CD4-positive, alpha-beta T cell treated with Interleukin-6 at 100 ng/mL for 8 hours (primary cell): ENCODE measurements at regions not wholly inside any gene's neighbourhood (a gene's known extent, or its start where the extent isn't known, plus 50 kb on each side); places are given as distances from the start of the nearest gene placed in this dataset.

ENCODE experiments used
- DNase-seq: peaks from one replicate; pipeline ENCODE4 v3.0.0-alpha.2; 2020; ENCODE audit warnings: mixed read lengths, low spot score

DNA sequence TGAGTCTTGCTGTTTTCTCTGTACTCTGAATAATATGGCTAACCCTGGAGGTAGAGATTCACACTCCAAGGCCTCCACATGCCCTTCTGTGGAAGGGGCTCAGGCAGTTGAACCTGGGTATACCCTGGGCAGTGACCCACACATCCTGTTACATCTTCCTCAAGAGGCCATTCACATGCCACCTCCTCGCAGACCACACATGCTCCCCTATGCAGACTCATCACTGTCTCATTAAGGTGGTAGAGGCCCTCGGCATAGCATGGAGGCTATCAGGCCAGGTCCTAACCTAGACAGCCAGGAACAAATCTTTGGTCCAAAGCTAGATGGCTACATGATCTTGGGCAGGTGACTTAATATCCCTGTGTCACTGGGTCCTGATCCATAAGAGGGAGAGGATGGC lies 363.9 kb upstream of the ZNF507 start:
- DNase-seq = no peak

DNA sequence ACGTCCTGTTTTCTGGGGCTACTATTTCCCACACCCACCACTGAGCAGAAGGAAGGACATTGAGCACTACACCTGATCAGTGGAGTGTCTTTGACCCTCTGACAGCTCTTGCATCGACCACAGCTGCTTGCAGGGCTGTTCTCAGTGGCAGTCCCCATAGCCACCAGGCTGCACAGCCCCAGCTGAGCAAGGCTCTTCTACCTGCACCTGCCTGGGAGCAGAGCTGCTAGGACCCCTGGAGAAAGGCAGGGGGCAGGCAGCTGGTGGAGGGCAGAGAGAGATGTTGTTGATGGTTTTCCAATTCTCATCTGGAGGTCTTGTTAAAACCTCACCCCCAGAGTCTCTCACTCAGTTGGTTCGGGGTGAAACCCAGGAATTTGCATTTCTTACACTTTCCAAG lies 361.8 kb upstream of the ZNF507 start:
- DNase-seq = no peak

DNA sequence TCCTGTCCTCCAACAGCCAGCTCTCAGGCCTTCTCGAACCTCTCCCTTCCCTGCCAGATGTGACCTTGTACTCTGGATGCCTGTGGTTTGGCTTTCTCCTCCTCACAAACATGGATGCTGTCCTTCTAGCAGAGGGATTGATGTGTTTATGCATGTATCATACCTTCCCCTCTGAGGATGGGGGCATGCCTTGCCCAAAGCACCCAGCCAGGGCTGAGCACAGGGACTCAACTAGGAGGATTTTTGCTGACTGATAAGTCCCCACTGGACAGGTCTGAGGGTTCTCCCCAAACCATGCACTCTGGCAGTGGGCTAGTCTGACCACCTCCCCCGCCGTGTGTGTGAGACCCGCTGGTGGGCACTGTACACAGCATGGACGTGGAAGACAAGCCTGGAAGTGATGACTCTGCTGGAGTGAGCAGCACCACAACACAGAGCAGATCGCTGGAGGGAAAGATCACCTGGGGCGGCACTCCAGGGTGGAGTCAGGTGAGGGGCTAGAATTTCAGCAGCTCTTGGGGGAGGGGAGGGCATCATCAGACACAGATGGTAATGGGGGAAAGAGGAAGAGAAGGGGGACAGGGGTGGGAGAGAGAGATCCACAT lies 360.3 kb upstream of the ZNF507 start:
- no peak for DNase-seq

DNA sequence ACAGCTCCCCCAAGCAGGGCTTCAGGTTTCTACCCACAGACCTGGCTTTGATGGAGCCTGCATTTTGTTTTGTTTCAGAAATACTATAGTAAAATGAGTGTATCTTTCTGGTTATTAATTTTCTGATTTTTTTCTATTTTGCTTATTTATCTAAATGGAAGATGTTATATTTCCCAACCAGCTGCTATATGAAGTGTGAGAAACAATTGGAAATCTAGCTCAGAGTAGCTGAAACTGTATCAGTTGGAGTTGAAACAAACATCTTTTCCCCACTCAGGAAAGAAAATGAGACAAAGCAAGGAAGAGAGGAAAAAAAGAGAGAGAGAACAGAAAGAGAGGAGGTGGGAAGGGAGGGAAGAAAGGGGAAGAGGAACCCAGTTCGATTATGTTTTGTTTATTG lies 358.5 kb upstream of the ZNF507 start:
- no peak for DNase-seq

DNA sequence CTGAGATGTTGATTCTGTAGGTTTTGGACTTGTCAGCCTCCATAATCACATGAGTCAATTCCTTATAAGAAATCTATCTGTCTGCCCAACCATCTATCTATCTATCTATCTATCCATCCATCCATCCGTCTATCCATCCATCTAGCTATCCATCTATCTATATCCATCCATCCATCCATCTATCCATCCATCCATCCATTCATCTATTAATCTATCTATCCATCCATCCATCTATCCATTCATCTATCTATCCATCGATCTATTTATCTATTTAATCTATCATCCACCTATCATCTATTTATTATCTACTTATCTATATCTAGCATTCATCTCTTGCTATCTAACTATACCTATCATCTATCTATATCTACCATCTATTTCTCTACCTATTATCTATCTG lies 357.2 kb upstream of the ZNF507 start:
- no peak for DNase-seq

DNA sequence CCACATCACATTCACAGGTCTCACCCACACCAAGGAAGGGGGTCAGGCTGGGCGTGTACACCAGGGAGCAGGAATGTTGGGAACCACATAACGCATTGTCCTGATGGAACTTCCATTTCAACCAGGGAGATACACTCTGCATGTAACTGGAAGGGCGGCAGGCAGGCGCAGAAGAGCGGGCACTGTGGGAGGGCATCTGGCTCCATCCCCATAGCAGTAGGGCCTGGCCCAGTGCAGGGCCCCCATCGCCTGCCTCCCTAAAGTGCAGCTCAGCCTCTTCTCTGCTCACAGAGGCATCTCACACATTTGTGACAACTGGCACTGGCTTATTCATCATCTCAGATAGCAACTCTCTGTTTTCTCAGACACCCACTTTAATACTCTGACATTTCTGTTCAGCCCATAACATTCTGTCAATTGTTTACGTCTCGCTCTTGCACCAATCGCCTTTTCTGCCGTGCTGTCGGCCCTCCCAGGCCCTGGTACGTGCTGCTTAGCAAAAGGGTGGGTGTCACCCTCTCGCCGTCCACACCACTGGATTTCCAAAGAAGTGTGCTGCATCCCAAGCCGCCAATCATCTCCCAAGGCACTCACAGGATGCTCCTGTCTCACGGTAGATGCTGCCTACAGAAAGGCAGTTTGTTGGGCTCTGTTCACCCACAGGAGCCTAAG lies 353.3 kb upstream of the ZNF507 start:
- DNase-seq = no peak

DNA sequence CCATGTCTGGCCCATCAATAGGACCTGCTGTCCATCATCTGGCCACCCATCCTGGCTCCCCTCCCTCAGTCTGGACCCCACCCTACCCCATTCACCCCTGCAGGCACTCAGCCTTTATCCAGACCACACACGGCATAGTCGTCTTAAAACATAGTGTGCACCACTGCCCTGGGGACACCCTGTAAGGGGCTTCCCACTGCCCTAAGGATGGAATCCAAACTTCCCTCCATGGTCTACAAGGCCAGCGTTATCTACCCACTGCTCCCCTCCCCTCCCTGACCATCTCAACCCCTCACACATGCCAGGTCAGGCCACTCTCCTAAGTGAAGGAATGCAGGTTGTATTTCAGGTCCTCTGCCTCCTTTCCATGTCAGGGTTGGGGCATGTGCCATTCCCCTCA lies 352.7 kb upstream of the ZNF507 start:
- DNase-seq = no peak

DNA sequence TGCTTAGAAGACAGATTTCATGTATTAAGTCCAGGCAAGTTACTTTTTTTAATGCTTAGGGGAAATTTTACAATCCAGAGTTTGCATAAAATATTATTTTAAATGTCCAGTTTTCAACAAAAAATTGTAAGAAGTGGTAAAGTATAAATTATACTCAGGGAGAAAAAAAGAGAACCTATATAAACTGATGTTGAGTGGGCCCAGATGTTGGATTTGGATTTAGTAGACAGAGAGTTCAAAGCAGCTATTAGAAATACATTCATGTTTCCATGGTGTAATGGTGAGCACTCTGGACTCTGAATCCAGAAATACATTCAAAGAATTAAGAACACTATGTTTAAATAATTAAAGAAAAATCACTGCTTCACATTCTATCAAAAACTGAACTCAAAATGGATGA lies 349.9 kb upstream of the ZNF507 start:
- no peak for DNase-seq

DNA sequence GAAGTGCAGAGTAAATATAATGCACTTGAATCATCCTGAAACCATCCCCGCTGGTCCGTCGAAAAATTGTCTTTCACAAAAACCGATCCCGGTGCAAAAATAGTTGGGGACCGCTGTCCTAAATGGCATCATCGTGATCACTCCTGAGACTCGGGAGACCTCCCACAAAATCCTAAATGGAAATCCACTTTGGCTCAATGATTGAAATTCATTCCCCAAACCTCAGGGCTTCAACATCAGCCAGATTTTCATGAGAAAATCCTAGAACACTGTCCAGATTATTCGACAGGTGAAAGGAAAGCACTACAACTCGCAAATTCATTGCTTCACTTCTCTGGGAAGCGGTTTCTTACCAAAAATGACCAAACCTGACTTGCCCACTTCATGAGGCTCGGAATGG lies 335.3 kb upstream of the ZNF507 start:
- DNase-seq = no peak

DNA sequence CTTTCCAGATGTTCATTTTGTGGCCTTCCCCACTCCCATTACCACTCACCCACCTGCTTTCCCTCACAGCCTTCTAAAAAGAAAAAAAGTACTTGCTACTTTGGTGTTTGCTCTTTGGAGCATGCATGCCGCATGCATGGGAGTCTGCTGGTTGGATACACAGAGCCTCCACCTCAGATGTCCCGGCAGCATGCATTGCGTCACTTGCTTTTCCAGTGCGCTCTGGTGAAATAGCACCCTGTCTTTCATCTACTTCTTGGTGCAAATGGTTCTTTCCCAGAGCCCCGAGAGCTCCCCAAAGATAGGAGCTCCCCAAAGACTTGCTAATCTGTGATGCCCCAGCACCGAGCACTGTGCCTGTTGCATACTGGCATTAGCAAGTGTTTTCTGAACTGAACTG lies 333.2 kb upstream of the ZNF507 start:
- DNase-seq = no peak

DNA sequence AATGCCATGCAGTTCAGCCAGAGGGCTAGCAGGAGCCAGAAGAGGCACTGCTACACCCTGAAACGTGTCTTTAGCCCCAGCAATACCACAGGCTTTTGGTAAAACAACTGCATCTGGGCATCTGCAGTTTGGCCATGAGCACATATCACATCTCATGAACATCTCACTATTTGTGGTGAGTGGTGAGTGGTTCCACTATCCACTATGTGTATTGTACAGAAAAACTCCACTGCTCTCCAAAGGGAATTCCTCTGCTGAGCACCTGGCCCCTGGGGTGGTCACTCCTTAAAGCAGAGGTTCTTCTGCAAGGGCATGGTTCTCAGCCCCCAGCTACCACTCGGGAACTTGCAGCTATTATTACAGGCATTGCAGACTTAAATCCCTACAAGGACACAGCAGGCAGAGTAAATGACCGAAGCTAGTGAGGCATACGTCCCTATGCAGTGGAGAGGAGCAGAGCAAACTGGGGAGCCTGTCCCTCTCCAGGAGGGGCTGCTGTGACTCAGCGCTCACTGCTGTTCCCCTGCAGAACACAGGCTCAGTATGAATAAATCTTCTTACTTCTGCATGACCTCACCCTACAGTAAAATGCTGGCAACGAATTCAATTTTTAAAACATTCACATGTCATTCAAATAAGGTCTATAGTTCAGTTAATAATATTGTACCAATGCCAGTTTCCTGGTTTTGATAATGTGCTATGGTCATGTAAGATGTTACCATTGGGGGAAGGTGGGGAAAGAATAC lies 332.4 kb upstream of the ZNF507 start:
- DNase-seq = no peak

DNA sequence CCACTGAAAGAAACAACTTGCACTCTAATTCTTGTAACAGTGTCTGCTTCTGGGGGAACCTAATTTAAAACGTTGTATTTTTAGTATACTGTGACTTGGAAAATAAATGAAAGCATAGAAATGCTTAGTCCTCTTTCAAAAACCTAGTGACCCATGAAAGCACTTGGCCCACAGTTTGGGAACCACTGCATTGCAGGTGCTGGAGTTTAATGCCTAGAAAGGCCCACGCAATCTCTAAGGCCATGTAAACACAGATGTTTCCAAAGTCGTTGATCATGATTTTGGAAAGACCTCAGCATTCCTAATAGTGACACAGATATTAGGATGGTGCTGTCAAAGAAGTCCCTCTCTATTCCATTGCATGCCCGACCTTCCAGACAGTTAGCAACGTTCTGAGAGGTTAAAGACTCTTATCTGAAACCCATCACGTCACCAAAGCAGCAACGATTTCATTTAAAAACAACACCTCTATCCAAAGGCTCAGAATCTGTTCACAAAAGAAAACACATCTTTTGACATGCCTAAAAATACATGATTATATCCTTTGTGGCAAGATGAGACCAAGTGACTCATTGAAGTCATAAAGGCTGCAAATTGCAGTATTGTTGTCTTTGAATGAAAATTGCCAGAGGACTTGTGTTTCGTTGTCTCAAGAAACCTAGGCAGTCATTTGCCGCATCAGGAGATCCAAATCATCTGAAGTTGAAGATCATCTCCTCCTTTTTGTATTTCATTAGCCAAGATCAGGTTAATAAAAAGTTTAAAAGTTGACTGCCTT lies 328.0 kb upstream of the ZNF507 start:
- no peak for DNase-seq

DNA sequence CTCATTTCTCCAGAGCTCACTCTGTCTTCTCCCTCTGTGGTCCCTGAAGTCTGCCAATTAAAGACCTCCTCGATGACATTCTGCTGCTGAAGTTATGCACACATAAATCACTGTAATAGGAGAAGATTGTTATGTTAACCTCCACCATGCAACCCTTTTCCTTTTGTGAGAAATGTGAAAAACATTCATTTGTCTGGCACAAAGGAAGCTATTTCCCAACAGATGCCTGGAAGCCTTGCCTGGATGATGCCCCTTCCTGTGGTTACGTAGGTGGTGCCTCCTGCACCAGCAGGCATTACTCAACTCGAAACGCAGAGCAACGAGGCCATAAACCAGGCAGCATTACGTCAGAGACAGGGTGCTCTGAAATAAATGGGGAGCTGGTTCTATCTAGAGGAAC lies 327.4 kb upstream of the ZNF507 start:
- no peak for DNase-seq

DNA sequence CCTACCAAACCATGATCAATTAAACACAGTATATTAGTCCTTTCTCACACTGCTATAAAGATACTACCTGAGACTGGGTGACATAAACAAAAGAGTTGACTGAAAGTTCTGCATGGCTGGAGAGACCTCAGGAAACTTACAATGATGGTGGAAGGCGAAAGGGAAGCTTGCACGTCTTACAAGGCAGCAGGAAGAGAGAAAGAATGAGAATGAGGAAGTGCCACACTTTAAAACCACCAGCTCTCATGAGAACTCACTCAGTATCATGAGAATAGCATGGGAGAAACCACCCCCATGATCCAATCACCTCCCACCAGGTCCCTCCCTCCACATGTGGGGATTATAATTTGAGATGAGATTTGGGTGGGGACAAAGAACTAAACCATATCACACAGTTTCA lies 324.9 kb upstream of the ZNF507 start:
- DNase-seq = no peak

DNA sequence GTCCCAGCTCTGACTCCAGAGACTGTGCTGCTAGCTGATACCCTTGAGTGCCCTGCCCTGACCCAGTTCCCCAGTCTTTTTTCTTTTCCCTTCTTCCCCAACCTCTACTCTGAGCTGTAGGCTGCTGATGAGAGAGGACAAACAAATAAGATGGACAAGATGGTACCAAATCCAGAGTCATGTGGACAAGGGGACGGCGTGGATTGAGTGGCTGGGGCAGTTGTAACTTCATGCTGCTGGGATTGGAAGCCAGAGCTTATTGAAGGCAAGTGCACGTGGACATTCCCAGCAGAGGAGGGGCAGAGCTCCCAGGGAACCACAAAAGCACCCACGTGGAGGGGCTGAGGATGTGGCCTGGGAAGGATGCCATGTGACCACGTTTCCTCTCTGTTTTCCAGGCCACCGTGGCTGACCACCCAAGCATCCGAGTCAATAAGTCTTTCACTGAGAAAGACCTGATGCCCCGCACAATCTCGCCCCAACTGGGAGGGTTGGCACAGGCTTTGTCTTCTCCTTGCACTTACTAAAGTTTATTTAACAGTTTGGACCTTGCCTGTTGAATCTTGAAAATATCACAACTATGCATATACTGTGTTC lies 323.3 kb upstream of the ZNF507 start:
- DNase-seq = no peak

DNA sequence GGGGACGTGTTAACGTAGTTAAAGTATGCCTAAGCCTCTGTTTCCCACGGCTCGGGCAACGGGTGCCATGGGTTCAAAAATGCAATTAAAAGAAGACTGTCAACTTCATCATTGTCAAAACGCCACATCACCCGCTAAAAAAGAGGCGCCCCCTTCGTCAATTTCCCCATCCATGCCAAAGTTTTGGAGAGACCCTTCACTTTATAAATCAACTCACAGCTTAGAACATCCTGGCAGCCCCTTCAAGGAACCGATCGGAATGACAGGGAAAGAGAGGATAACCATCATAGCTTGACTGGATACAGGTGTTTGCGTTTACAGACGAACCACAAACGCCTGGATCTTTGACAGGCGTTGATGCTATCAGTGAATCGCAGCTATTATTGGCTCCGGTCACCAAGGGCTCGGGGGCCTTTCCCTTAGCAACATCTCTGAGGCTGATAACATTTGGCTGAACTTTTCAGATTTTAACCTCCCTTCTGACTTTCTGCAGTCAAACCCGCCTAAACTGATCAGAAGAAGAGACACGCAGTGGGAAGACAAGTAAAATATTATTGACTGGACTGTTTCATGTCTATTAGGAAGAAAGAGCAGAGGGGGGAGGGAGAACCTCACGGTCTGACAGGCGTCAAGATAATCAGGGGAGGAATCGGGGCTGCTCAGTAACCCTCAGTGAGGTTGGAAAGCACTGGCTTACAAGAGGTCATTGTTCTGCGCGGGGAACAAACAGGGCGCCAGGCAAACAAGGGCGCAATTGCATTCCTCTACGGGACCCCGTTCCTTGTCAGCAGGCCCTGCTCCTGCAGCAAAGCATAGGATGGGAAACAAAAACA lies 322.5 kb upstream of the ZNF507 start:
- DNase-seq = no peak

DNA sequence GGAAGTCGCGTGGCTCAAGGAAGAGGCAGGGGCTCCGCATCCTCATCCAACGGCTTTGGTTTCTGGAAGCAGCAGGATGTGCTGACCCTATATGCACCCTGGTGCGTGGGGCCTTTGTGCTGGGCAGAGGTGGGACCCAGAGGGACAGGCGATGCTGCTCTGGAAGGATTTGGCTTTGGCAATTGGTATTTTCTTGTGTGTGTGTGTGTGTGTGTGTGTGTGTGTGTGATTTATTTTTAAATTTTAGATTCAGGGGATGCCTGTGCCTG lies 321.9 kb upstream of the ZNF507 start:
- no peak for DNase-seq

DNA sequence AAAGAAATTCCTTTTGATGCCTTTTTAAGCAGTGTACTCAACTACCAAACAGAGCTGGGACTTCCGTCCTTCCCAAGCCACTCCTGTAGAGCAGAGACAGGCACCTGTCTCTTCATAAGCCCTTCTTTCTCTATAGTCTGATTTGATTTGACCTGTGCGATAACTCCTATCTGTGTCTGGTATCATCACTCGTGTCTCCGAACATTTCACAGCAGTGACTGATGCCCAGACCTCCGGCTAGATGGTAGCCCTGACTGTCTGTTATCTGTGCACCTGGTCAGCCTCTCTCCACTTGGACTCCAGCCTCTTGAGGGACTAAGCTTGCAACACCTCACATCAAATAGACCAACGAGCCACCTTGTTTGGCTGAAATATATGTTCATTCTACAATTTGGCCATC lies 316.2 kb upstream of the ZNF507 start:
- no peak for DNase-seq

DNA sequence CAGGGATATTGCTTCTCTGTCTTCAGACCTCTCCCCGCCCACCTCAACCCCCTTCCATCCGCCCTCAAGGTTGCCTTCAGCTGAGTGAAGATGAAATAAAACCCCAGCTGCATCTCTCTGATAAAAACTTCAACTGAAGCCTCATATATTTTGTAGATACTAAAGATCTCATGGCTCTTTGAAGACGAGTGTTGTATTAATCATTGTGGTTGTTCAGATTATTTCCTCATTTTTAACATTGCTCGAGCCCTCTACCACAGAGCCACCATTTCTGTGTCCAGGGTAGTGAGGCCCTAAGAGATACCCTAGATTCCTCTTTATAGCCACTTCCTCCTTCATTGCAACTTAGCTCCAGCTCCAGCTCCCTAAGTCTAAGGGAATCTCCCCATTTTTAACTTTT lies 312.8 kb upstream of the ZNF507 start:
- DNase-seq = no peak

DNA sequence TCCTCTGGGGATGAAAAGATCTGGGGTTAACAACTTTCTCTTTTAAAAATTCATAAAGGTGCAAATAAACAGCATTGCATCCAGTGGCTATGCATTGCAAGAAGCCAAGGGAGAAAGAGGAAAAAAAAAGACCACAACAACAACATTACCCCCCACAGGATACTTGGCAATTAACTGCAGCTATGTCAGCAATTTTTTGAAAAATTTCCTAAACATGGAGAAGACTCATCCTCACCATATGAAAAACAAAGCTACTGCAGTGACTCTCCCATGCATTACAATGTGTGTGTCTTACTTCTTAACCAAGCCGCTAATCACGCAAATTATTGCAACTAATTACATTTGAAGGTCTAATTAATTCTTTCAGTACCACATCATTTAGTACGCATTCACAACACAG lies 309.8 kb upstream of the ZNF507 start:
- no peak for DNase-seq

DNA sequence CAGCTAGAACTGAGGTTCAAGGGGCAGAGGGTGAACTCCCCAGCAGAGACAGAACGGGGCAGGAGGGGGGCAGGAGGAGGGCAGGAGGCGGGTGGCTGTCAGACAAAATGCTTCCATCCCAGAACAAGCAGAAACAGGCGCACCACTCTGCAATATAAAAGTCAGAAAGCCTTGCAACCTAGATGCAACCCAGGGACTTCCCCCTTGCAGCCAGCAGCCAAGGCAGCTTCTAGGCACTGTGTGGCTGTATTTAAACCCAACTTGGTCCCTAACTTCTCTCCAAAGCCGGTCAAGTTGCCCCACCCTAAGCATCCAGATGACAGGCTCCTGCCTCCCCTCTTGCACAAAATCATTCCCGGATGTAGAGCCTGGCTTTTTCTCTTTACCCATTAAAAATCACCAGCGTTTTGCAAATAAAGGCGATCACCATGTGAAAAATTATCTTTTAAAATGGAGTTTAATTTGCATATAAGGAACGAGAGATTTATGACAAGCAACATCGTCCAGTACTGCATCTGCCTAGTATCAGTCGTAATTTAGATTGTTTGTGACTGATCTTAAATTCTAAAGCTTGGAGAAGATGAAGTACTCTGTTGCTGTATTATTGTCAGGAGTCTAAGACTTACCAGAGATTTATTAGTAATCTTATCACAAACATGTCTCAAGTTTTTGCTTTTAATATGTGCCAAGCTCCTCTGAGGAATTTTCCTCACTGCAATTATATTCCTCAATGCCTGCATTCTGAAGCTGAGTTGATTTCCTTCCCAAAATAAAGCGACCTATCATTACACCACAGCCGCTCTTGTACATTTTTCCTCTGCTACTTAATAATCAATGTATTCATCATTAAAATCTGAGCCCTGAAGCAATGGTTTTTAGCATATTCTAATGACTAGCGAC lies 307.1 kb upstream of the ZNF507 start:
- DNase-seq = no peak
